Activated CD8-positive, alpha-beta T cell treated with anti-CD3 and anti-CD28 coated beads, Interleukin-2, amount 10 ng/mL, durations not matched to agents 7 days and 5 days (primary cell): ENCODE measurements at regions not wholly inside any gene's neighbourhood (a gene's known extent, or its start where the extent isn't known, plus 50 kb on each side); places are given as distances from the start of the nearest gene placed in this dataset.

Source experiments
- ATAC-seq: fragments of 150-1000 bp; cut with Tn5 transposase; one replicate; pipeline ENCODE4 v1.10.0; 2021; ENCODE audit warnings: moderate library complexity
- CTCF ChIA-PET: fragments of 350-600 bp; sonication (Branson Sonifier 250); formaldehyde crosslinking; loops from one replicate; lab custom pipeline; 2021; ENCODE audit warnings: antibody characterized with exemption; lab: Charles Lee
- POLR2A ChIA-PET: fragments of 350-600 bp; sonication (Branson Sonifier 250); formaldehyde crosslinking; loops from one replicate; lab custom pipeline; 2021; ENCODE audit warnings: antibody characterized with exemption; lab: Charles Lee
- DNase-seq: peaks from one replicate; pipeline ENCODE4 v3.0.0-alpha.2; 2020
- H3K27ac Mint-ChIP-seq: one replicate; pipeline ENCODE4 v1.8.0; 2021; ENCODE audit warnings: mild to moderate bottlenecking, mixed read lengths
- H3K27me3 Mint-ChIP-seq: one replicate; pipeline ENCODE4 v1.8.0; 2021; ENCODE audit warnings: low read depth, mixed read lengths
- H3K36me3 Mint-ChIP-seq: one replicate; pipeline ENCODE4 v1.8.0; 2021; ENCODE audit warnings: low read depth, mixed read lengths
- H3K4me1 Mint-ChIP-seq: one replicate; pipeline ENCODE4 v1.8.0; 2021; ENCODE audit warnings: low read depth, mixed read lengths
- H3K4me3 Mint-ChIP-seq: one replicate; pipeline ENCODE4 v1.8.0; 2021; ENCODE audit warnings: mild to moderate bottlenecking, mixed read lengths
- H3K9me3 Mint-ChIP-seq: one replicate; pipeline ENCODE4 v1.8.0; 2022; ENCODE audit warnings: mixed read lengths; ENCODE audit not compliant: insufficient read depth

DNA sequence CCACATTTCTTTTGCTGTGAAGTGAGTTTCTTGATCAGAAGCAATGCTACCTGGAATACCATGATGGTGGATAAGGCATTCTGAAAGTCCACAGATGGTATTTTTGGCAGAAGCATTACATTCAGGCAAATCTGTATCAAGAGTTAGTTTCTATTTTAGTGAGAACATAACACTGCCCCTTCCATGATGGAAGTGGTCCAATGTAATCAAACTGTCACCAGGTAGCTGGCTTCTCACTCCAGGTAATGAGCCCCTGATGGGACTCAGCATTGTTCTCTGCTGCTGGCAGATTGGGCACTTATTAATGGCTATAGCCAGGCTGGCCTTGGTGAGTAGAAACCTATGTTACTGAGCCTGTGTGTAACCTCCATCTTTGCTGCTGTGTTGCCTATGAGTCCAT, 80.7 kb downstream of the KCNA5 start:
- H3K4me1 Mint-ChIP-seq = no peaks in the 10 kb centered on the region
- ChIA-PET CTCF (no interaction called here), POLR2A (no interaction called here)
- no peaks in the 10 kb centered on the region for H3K9me3 Mint-ChIP-seq
- ATAC-seq (no peak), DNase-seq (no peak)
- no peak overlapping the region for H3K4me3 Mint-ChIP-seq
- peaks cover 5% of the 10 kb centered on the region for H3K27me3 Mint-ChIP-seq
- H3K27ac Mint-ChIP-seq = no peak overlapping the region
- no peaks in the 10 kb centered on the region for H3K36me3 Mint-ChIP-seq

- H3K9me3 Mint-ChIP-seq = no peaks in the 10 kb centered on the region
- CTCF ChIA-PET = interaction anchor here (0.9 kb wide), 1 partner anchor 278 kb away, joined by 5 read pairs; no protein-coding TSS in a partner anchor
- H3K27me3 Mint-ChIP-seq = peaks cover 25% of the 10 kb centered on the region
- H3K36me3 Mint-ChIP-seq = no peaks in the 10 kb centered on the region
- POLR2A ChIA-PET = no interaction called here
- ATAC-seq = no peak
- H3K4me3 Mint-ChIP-seq = no peak overlapping the region
- no peak for DNase-seq
- no peak overlapping the region for H3K27ac Mint-ChIP-seq
- H3K4me1 Mint-ChIP-seq = no peaks in the 10 kb centered on the region
These were observed 91.3 kb downstream of the KCNA5 start for GRCh38 chr12:5134861-5135525.

DNA sequence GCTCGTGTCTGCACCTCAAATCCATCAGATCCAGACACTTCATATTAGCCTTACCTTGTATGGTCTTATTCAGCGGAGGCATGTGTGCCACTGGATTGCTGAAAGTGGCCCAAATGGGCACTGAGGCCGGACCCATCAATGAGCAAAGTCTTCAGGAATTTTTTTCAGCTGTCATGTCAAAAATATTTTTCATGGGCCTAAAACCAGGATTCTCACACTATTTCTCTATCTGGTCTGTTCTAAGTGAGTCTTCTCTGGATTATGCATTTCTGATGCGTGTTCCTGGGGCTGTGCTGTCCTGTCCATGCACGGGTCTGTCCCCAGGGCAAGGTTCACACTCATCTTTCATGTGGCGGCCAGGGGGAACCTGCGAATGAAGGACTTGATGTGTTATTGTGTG, 94.6 kb downstream of the KCNA5 start:
- Mint-ChIP-seq H3K27ac (no peak overlapping the region), H3K4me3 (no peak overlapping the region), H3K4me1 (no peaks in the 10 kb centered on the region), H3K36me3 (no peaks in the 10 kb centered on the region), H3K9me3 (peaks cover 6% of the 10 kb centered on the region), H3K27me3 (peaks cover 16% of the 10 kb centered on the region)
- CTCF ChIA-PET = no interaction called here
- no peak for ATAC-seq
- DNase-seq = no peak
- POLR2A ChIA-PET = no interaction called here

GRCh38 chr12:5138845-5139244, 95.2 kb downstream of the KCNA5 start:
- ATAC-seq (no peak), DNase-seq (no peak)
- no peak overlapping the region for H3K27ac Mint-ChIP-seq
- H3K4me1 Mint-ChIP-seq = no peaks in the 10 kb centered on the region
- peaks cover 13% of the 10 kb centered on the region for H3K27me3 Mint-ChIP-seq
- peaks cover 6% of the 10 kb centered on the region for H3K9me3 Mint-ChIP-seq
- H3K36me3 Mint-ChIP-seq = no peaks in the 10 kb centered on the region
- no peak overlapping the region for H3K4me3 Mint-ChIP-seq
- POLR2A ChIA-PET = no interaction called here
- CTCF ChIA-PET = no interaction called here

GRCh38 chr12:5139751-5140150, 96.1 kb downstream of the KCNA5 start:
- peaks cover 6% of the 10 kb centered on the region for H3K9me3 Mint-ChIP-seq
- no peaks in the 10 kb centered on the region for H3K4me1 Mint-ChIP-seq
- no peak overlapping the region for H3K4me3 Mint-ChIP-seq
- peaks cover 9% of the 10 kb centered on the region for H3K27me3 Mint-ChIP-seq
- H3K36me3 Mint-ChIP-seq = no peaks in the 10 kb centered on the region
- DNase-seq = no peak
- ATAC-seq = no peak
- ChIA-PET CTCF (no interaction called here), POLR2A (no interaction called here)
- no peak overlapping the region for H3K27ac Mint-ChIP-seq

DNA sequence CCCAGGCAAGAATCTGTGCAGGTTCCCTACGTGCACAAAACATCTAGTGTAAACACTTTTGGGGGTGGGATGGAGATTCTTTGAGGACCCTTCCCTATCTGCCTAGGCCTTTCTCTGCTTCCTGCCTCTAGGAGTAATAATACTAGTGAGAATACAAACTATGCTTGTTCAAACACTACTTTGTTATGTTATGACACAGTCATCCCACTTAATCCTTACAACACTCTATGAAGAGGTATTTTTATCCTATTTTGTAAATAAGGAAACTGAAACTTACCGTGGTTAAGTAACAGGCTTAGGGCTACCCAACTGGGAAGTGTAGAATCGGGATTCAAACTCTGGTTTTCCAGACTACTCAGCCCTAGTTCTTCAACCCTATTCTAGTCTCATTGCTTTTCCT, 96.5 kb downstream of the KCNA5 start:
- H3K36me3 Mint-ChIP-seq = no peaks in the 10 kb centered on the region
- CTCF ChIA-PET = no interaction called here
- no peak overlapping the region for H3K4me3 Mint-ChIP-seq
- no peaks in the 10 kb centered on the region for H3K4me1 Mint-ChIP-seq
- H3K27me3 Mint-ChIP-seq = peaks cover 5% of the 10 kb centered on the region
- peaks cover 6% of the 10 kb centered on the region for H3K9me3 Mint-ChIP-seq
- no peak overlapping the region for H3K27ac Mint-ChIP-seq
- DNase-seq = no peak
- no peak for ATAC-seq
- POLR2A ChIA-PET = no interaction called here

- POLR2A ChIA-PET = no interaction called here
- Mint-ChIP-seq H3K27ac (no peak overlapping the region), H3K4me1 (no peaks in the 10 kb centered on the region), H3K36me3 (no peaks in the 10 kb centered on the region), H3K27me3 (peaks cover 7% of the 10 kb centered on the region), H3K9me3 (no peaks in the 10 kb centered on the region), H3K4me3 (no peak overlapping the region)
- ATAC-seq (no peak), DNase-seq (no peak)
- CTCF ChIA-PET = no interaction called here
These were observed 105.2 kb downstream of the KCNA5 start for GRCh38 chr12:5148880-5149279.

- no peaks in the 10 kb centered on the region for H3K36me3 Mint-ChIP-seq
- H3K9me3 Mint-ChIP-seq = no peaks in the 10 kb centered on the region
- no peak for DNase-seq
- CTCF ChIA-PET = no interaction called here
- H3K4me1 Mint-ChIP-seq = no peaks in the 10 kb centered on the region
- ATAC-seq = no peak
- H3K4me3 Mint-ChIP-seq = no peak overlapping the region
- POLR2A ChIA-PET = interaction anchor here (0.8 kb wide), 1 partner anchor 160 kb away, joined by 4 read pairs; no protein-coding TSS in a partner anchor
- peaks cover 7% of the 10 kb centered on the region for H3K27me3 Mint-ChIP-seq
- no peak overlapping the region for H3K27ac Mint-ChIP-seq
These were observed 110.4 kb downstream of the KCNA5 start for GRCh38 chr12:5154091-5154490.

- no peak for ATAC-seq
- DNase-seq = no peak
- no peaks in the 10 kb centered on the region for H3K9me3 Mint-ChIP-seq
- CTCF ChIA-PET = no interaction called here
- no peak overlapping the region for H3K4me3 Mint-ChIP-seq
- POLR2A ChIA-PET = no interaction called here
- H3K36me3 Mint-ChIP-seq = no peaks in the 10 kb centered on the region
- H3K27me3 Mint-ChIP-seq = peaks cover 7% of the 10 kb centered on the region
- H3K27ac Mint-ChIP-seq = no peak overlapping the region
- no peaks in the 10 kb centered on the region for H3K4me1 Mint-ChIP-seq
These were observed 112.2 kb downstream of the KCNA5 start for GRCh38 chr12:5155866-5156265.

GRCh38 chr12:5160827-5161226, 117.1 kb downstream of the KCNA5 start:
- no peak for DNase-seq
- ChIA-PET CTCF (no interaction called here), POLR2A (no interaction called here)
- Mint-ChIP-seq H3K4me1 (no peaks in the 10 kb centered on the region), H3K36me3 (no peaks in the 10 kb centered on the region), H3K27me3 (peaks cover 2% of the 10 kb centered on the region), H3K9me3 (no peaks in the 10 kb centered on the region), H3K4me3 (no peak overlapping the region), H3K27ac (no peak overlapping the region)
- no peak for ATAC-seq

- Mint-ChIP-seq H3K4me3 (no peak overlapping the region), H3K9me3 (no peaks in the 10 kb centered on the region), H3K36me3 (no peaks in the 10 kb centered on the region), H3K27me3 (no peaks in the 10 kb centered on the region), H3K4me1 (no peaks in the 10 kb centered on the region), H3K27ac (no peak overlapping the region)
- DNase-seq (no peak), ATAC-seq (no peak)
- ChIA-PET CTCF (no interaction called here), POLR2A (no interaction called here)
These were observed 120.0 kb downstream of the KCNA5 start for GRCh38 chr12:5163661-5164060.

DNA sequence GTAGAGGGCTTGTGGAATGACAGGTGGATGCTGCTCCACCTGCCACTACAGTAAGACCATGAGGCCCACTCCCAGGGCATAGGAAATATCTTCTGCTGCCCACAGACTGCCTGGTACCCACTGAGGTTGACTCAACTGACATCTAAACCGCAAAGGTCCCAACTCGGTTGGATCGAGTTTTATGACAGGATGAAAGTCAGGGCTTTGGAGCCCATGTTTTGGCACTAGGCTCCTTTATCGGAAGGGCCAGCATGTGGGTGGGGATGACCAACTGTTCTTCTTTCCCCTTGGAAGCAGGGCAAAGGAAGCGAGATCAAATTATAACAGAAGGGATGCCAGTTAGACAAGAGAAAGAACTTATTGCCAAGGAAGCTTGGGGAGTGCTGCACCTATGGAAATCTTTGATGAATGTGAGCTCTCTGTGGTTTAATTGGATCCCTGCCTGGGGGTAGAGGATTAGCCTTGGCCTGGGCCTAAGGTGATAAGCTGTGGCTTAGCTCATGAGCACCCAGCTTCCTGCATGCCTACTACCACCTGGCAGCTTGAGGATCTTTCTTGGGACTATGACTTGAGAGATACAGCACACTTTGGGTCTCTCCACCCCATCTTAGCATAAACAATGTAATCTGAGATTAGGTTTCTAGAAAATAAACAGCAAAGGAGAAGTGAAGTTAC, 121.8 kb downstream of the KCNA5 start:
- Mint-ChIP-seq H3K4me1 (no peaks in the 10 kb centered on the region), H3K4me3 (no peak overlapping the region), H3K36me3 (no peaks in the 10 kb centered on the region), H3K27me3 (no peaks in the 10 kb centered on the region), H3K9me3 (no peaks in the 10 kb centered on the region), H3K27ac (no peak overlapping the region)
- ATAC-seq (no peak), DNase-seq (no peak)
- POLR2A ChIA-PET = no interaction called here
- CTCF ChIA-PET = no interaction called here
